Type B pancreatic cell (in vitro differentiated cells): ENCODE measurements at regions not wholly inside any gene's neighbourhood (a gene's known extent, or its start where the extent isn't known, plus 50 kb on each side); places are given as distances from the start of the nearest gene placed in this dataset.

Source experiments
- DNase-seq: peaks from one replicate; pipeline ENCODE4 v3.0.0; 2021; ENCODE audit warnings: mixed read lengths; ENCODE audit not compliant: unreplicated experiment; ENCODE audit errors: extremely low spot score
- H3K27ac Mint-ChIP-seq: 2 replicates; pipeline ENCODE4 v1.8.0; 2021; ENCODE audit warnings: mild to moderate bottlenecking, mixed read lengths
- H3K27me3 Mint-ChIP-seq: 2 replicates; pipeline ENCODE4 v1.8.0; 2021; ENCODE audit warnings: mixed read lengths
- H3K36me3 Mint-ChIP-seq: 2 replicates; pipeline ENCODE4 v1.8.0; 2021; ENCODE audit warnings: mixed read lengths
- H3K4me1 Mint-ChIP-seq: one replicate; pipeline ENCODE4 v1.8.0; 2021; ENCODE audit warnings: mixed read lengths; ENCODE audit not compliant: unreplicated experiment
- H3K4me3 Mint-ChIP-seq: 2 replicates; pipeline ENCODE4 v1.8.0; 2021; ENCODE audit warnings: mild to moderate bottlenecking, mixed read lengths
- H3K9me3 Mint-ChIP-seq: 2 replicates; pipeline ENCODE4 v1.8.0; 2021; ENCODE audit warnings: mixed read lengths
- CTCF ChIP-seq: fragments of 200-600 bp; sonication (generic); conservative IDR thresholded peaks from 2 replicates; pipeline ENCODE4 v1.5.0; 2021; ENCODE audit warnings: antibody characterized with exemption, mild to moderate bottlenecking

GRCh38 chr1:186736971-186737685 lies 56.9 kb upstream of the PTGS2 start:
- H3K4me1 Mint-ChIP-seq, result no peaks in the 10 kb centered on the region

GRCh38 chr1:186735463-186735862 lies 55.2 kb upstream of the PTGS2 start:
- H3K27me3 Mint-ChIP-seq, result no peaks in the 10 kb centered on the region
- H3K9me3 Mint-ChIP-seq, result no peaks in the 10 kb centered on the region
- no peak for TF ChIP-seq CTCF
- no peak overlapping the region for H3K27ac Mint-ChIP-seq
- no peaks in the 10 kb centered on the region for H3K4me1 Mint-ChIP-seq
- H3K4me3 Mint-ChIP-seq, result no peak overlapping the region
- H3K36me3 Mint-ChIP-seq, result no peaks in the 10 kb centered on the region
- DNase-seq, result no peak

More at GRCh38 chr1:186736971-186737685, 56.9 kb upstream of the PTGS2 start:
- H3K36me3 Mint-ChIP-seq, result no peaks in the 10 kb centered on the region
- H3K4me3 Mint-ChIP-seq, result no peak overlapping the region
- H3K27me3 Mint-ChIP-seq, result no peaks in the 10 kb centered on the region
- TF ChIP-seq CTCF, result no peak
- H3K27ac Mint-ChIP-seq, result no peak overlapping the region
- DNase-seq, result no peak
- no peaks in the 10 kb centered on the region for H3K9me3 Mint-ChIP-seq

- DNase-seq, result no peak
- H3K9me3 Mint-ChIP-seq, result no peaks in the 10 kb centered on the region
- no peaks in the 10 kb centered on the region for H3K36me3 Mint-ChIP-seq
- no peak overlapping the region for H3K27ac Mint-ChIP-seq
- no peak overlapping the region for H3K4me3 Mint-ChIP-seq
- H3K4me1 Mint-ChIP-seq, result no peaks in the 10 kb centered on the region
- no peak for TF ChIP-seq CTCF
- H3K27me3 Mint-ChIP-seq, result no peaks in the 10 kb centered on the region
Measured at GRCh38 chr1:186730951-186731729, 50.9 kb upstream of the PTGS2 start.
